ENCODE measurements at regions not wholly inside any gene's neighbourhood (a gene's known extent, or its start where the extent isn't known, plus 50 kb on each side); places are given as distances from the start of the nearest gene placed in this dataset.
A peak's percentile ranks its signal among the peaks of the same experiment; 100 is the strongest.

- Histone ChIP-seq H3K36me3 (ENCODE audit: control insufficient read depth in 2 of 2, insufficient read depth in 2 of 2, low read length in 1 of 2) (no peaks in the 10 kb centered on the region), H3K27ac (ENCODE audit: low read depth in 1 of 2, low read length in 1 of 2) (no peak overlapping the region), H3K9me3 (ENCODE audit: control insufficient read depth in 2 of 2, insufficient read depth in 1 of 2, low read length in 1 of 2) (no peaks in the 10 kb centered on the region), H3K4me1 (ENCODE audit: control insufficient read depth in 2 of 2, insufficient read depth in 2 of 2, low read length in 2 of 2) (peaks cover 3 to 4% of the 10 kb centered on the region in 2 donors), H3K4me3 (ENCODE audit: low read length in 2 of 2) (no peak overlapping the region), H3K27me3 (ENCODE audit: control insufficient read depth in 2 of 2, insufficient read depth in 1 of 2, low read length in 1 of 2) (no peaks in the 10 kb centered on the region)
- 94% methylated on average over 3 of the region's 3 CpGs for WGBS
- DNase-seq (ENCODE audit: low read depth in 6 of 9, low spot score in 9 of 9): no peak
Measured at GRCh38 chr2:8431446-8432125, 250.3 kb upstream of the ID2 start.

GRCh38 chr2:8432706-8433336, 249.0 kb upstream of the ID2 start:
- Histone ChIP-seq H3K4me3 (ENCODE audit: low read length in 2 of 2) (no peak overlapping the region), H3K9me3 (ENCODE audit: control insufficient read depth in 2 of 2, insufficient read depth in 1 of 2, low read length in 1 of 2) (no peaks in the 10 kb centered on the region), H3K4me1 (ENCODE audit: control insufficient read depth in 2 of 2, insufficient read depth in 2 of 2, low read length in 2 of 2) (peaks cover 0 to 4% of the 10 kb centered on the region in 2 donors), H3K27ac (ENCODE audit: low read depth in 1 of 2, low read length in 1 of 2) (no peak overlapping the region), H3K36me3 (ENCODE audit: control insufficient read depth in 2 of 2, insufficient read depth in 2 of 2, low read length in 1 of 2) (no peaks in the 10 kb centered on the region), H3K27me3 (ENCODE audit: control insufficient read depth in 2 of 2, insufficient read depth in 1 of 2, low read length in 1 of 2) (no peaks in the 10 kb centered on the region)
- no peak for DNase-seq (ENCODE audit: low read depth in 6 of 9, low spot score in 9 of 9)
- WGBS: 79% methylated on average over 9 of the region's 9 CpGs

DNA sequence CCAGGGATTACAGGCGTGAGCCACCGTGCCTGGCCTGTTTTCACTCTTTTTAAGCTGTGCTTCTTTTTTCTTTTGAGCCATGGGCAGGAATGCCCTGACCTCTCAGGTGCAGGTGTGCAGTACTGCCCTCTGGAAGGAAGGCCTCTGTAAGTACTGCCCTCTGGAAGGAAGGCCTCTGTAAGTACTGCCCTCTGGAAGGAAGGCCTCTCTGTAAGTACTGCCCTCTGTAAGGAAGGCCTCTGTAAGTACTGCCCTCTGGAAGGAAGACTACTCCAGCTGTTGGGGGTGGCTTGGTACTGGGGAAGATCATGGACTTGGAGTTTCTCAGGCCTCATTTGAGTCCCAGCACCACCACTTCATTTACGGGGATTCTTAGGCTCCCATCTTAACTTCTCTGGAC, 248.5 kb upstream of the ID2 start:
- 96% methylated on average over 3 of the region's 3 CpGs for WGBS
- no peak for DNase-seq (ENCODE audit: low read depth in 6 of 9, low spot score in 9 of 9)
- H3K27ac ChIP-seq (ENCODE audit: low read depth in 1 of 2, low read length in 1 of 2): no peak overlapping the region
- no peak overlapping the region for H3K4me3 ChIP-seq (ENCODE audit: low read length in 2 of 2)
- no peaks in the 10 kb centered on the region for H3K27me3 ChIP-seq (ENCODE audit: control insufficient read depth in 2 of 2, insufficient read depth in 1 of 2, low read length in 1 of 2)
- no peaks in the 10 kb centered on the region for H3K36me3 ChIP-seq (ENCODE audit: control insufficient read depth in 2 of 2, insufficient read depth in 2 of 2, low read length in 1 of 2)
- peaks cover under 1 to 4% of the 10 kb centered on the region in 2 donors for H3K4me1 ChIP-seq (ENCODE audit: control insufficient read depth in 2 of 2, insufficient read depth in 2 of 2, low read length in 2 of 2)
- peaks cover 0 to under 1% of the 10 kb centered on the region in 2 donors for H3K9me3 ChIP-seq (ENCODE audit: control insufficient read depth in 2 of 2, insufficient read depth in 1 of 2, low read length in 1 of 2)

DNA sequence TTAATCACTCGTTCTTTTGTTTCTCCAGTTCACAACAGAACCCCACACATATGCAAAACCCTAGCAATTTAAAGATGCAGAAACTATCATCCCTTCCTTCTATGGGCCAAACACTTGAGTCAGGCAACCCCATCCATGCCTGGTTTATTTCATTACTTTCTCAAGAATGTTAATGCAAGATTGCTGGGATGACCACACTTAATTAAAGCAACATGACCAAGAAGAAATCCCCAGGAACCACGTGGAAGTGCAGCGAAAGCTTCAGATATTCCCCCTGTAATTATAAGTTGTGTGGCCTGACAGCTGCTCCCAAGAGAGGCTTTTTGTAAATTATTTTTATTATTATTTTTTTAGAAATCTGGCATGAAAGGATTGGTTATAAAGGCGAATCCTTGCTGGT, 246.2 kb upstream of the ID2 start:
- H3K4me3 ChIP-seq (ENCODE audit: low read length in 2 of 2): no peak overlapping the region
- H3K27me3 ChIP-seq (ENCODE audit: control insufficient read depth in 2 of 2, insufficient read depth in 1 of 2, low read length in 1 of 2): no peaks in the 10 kb centered on the region
- WGBS: 98% methylated on average over 4 of the region's 4 CpGs
- DNase-seq (ENCODE audit: low read depth in 6 of 9, low spot score in 9 of 9): no peak
- no peak overlapping the region for H3K27ac ChIP-seq (ENCODE audit: low read depth in 1 of 2, low read length in 1 of 2)
- H3K9me3 ChIP-seq (ENCODE audit: control insufficient read depth in 2 of 2, insufficient read depth in 1 of 2, low read length in 1 of 2): peaks cover 0 to 7% of the 10 kb centered on the region in 2 donors
- H3K4me1 ChIP-seq (ENCODE audit: control insufficient read depth in 2 of 2, insufficient read depth in 2 of 2, low read length in 2 of 2): peaks cover 4 to 6% of the 10 kb centered on the region in 2 donors
- no peaks in the 10 kb centered on the region for H3K36me3 ChIP-seq (ENCODE audit: control insufficient read depth in 2 of 2, insufficient read depth in 2 of 2, low read length in 1 of 2)

- no peak overlapping the region for H3K4me3 ChIP-seq (ENCODE audit: low read length in 2 of 2)
- no peak for DNase-seq (ENCODE audit: low read depth in 6 of 9, low spot score in 9 of 9)
- H3K4me1 ChIP-seq (ENCODE audit: control insufficient read depth in 2 of 2, insufficient read depth in 2 of 2, low read length in 2 of 2): peaks cover 4 to 6% of the 10 kb centered on the region in 2 donors
- peaks cover 0 to 7% of the 10 kb centered on the region in 2 donors for H3K9me3 ChIP-seq (ENCODE audit: control insufficient read depth in 2 of 2, insufficient read depth in 1 of 2, low read length in 1 of 2)
- H3K27me3 ChIP-seq (ENCODE audit: control insufficient read depth in 2 of 2, insufficient read depth in 1 of 2, low read length in 1 of 2): peaks cover 0 to 2% of the 10 kb centered on the region in 2 donors
- no peak overlapping the region for H3K27ac ChIP-seq (ENCODE audit: low read depth in 1 of 2, low read length in 1 of 2)
- WGBS: over 99% methylated on average over 3 of the region's 3 CpGs
- no peaks in the 10 kb centered on the region for H3K36me3 ChIP-seq (ENCODE audit: control insufficient read depth in 2 of 2, insufficient read depth in 2 of 2, low read length in 1 of 2)
Measured at GRCh38 chr2:8436585-8436984, 245.3 kb upstream of the ID2 start.

DNA sequence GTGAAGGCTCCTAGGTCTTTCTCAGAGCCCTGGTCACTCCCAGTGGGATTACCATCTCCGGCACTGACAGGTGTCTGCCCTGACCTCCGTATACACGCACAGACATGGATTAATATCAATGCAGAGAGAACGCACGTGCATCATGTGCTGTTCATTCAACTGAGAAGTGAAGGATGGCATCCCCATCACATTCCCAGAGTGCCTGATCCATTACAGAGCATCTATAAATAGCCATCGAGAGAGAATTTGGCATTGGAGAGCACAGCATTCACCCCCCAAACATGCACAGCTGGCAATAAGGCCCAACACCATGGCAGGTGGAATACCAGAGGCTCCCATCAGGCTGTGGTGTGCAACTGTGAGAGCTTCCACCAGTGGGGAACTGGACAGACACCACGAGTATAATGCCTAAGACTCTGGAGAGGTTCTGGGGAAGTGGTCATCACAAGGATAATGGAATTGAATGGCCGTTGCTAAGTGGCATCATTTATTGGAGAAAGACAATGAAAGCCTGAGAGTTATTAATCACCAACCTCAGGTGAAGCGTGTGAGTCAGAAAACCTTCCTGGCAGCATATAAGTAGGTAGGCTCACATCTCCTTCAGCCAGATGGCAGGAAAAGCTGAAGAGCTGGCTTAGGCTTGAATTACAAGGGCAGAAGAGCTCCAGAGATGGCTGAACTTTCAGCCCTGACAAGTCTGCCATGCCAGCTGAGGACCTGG, 244.5 kb upstream of the ID2 start:
- no peaks in the 10 kb centered on the region for H3K36me3 ChIP-seq (ENCODE audit: control insufficient read depth in 2 of 2, insufficient read depth in 2 of 2, low read length in 1 of 2)
- H3K27me3 ChIP-seq (ENCODE audit: control insufficient read depth in 2 of 2, insufficient read depth in 1 of 2, low read length in 1 of 2): peaks cover 0 to 2% of the 10 kb centered on the region in 2 donors
- DNase-seq (ENCODE audit: low read depth in 6 of 9, low spot score in 9 of 9): no peak
- peaks cover 0 to 7% of the 10 kb centered on the region in 2 donors for H3K9me3 ChIP-seq (ENCODE audit: control insufficient read depth in 2 of 2, insufficient read depth in 1 of 2, low read length in 1 of 2)
- peaks cover 4 to 9% of the 10 kb centered on the region in 2 donors for H3K4me1 ChIP-seq (ENCODE audit: control insufficient read depth in 2 of 2, insufficient read depth in 2 of 2, low read length in 2 of 2)
- no peak overlapping the region for H3K4me3 ChIP-seq (ENCODE audit: low read length in 2 of 2)
- 98% methylated on average over 9 of the region's 9 CpGs for WGBS
- H3K27ac ChIP-seq (ENCODE audit: low read depth in 1 of 2, low read length in 1 of 2): no peak overlapping the region

DNA sequence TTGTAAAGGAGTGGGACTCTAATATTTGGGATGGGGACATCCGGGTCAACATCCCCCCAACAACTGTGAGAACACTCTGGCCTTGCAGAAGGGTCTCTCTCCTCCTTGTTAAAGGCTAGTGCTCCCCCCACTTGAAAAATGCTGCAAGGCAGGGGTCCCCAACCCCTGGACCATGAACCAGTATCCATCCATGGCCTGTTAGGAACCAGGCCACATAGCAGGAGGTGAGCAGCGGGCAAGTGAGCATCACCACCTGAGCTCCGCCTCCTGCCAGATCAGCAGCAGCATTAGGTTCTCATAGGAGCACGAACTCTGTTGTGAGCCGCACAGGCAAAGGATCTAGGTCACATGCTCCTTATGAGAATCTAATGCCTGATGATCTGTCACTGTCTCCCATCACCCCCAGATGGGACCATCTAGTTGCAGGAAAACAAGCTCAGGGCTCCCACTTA, 243.9 kb upstream of the ID2 start:
- 97% methylated on average over 5 of the region's 5 CpGs for WGBS
- no peak overlapping the region for H3K27ac ChIP-seq (ENCODE audit: low read depth in 1 of 2, low read length in 1 of 2)
- H3K4me1 ChIP-seq (ENCODE audit: control insufficient read depth in 2 of 2, insufficient read depth in 2 of 2, low read length in 2 of 2): peaks cover 4 to 9% of the 10 kb centered on the region in 2 donors

GRCh38 chr2:8438476-8438875, 243.4 kb upstream of the ID2 start:
- H3K9me3 ChIP-seq (ENCODE audit: control insufficient read depth in 2 of 2, insufficient read depth in 1 of 2, low read length in 1 of 2): peaks cover 0 to 7% of the 10 kb centered on the region in 2 donors
- no peaks in the 10 kb centered on the region for H3K36me3 ChIP-seq (ENCODE audit: control insufficient read depth in 2 of 2, insufficient read depth in 2 of 2, low read length in 1 of 2)
- H3K4me3 ChIP-seq (ENCODE audit: low read length in 2 of 2): no peak overlapping the region
- peaks cover 0 to 9% of the 10 kb centered on the region in 2 donors for H3K4me1 ChIP-seq (ENCODE audit: control insufficient read depth in 2 of 2, insufficient read depth in 2 of 2, low read length in 2 of 2)
- WGBS: 30% methylated on average over 3 of the region's 3 CpGs
- peak in 1 of 9 donors; percentile 31 for DNase-seq (ENCODE audit: low read depth in 6 of 9, low spot score in 9 of 9)
- H3K27me3 ChIP-seq (ENCODE audit: control insufficient read depth in 2 of 2, insufficient read depth in 1 of 2, low read length in 1 of 2): peaks cover 0 to 2% of the 10 kb centered on the region in 2 donors
- H3K27ac ChIP-seq (ENCODE audit: low read depth in 1 of 2, low read length in 1 of 2): no peak overlapping the region

More for the DNA sequence above, 243.9 kb upstream of the ID2 start:
- H3K4me3 ChIP-seq (ENCODE audit: low read length in 2 of 2): no peak overlapping the region
- peaks cover 0 to 2% of the 10 kb centered on the region in 2 donors for H3K27me3 ChIP-seq (ENCODE audit: control insufficient read depth in 2 of 2, insufficient read depth in 1 of 2, low read length in 1 of 2)
- H3K36me3 ChIP-seq (ENCODE audit: control insufficient read depth in 2 of 2, insufficient read depth in 2 of 2, low read length in 1 of 2): no peaks in the 10 kb centered on the region
- H3K9me3 ChIP-seq (ENCODE audit: control insufficient read depth in 2 of 2, insufficient read depth in 1 of 2, low read length in 1 of 2): peaks cover 0 to 7% of the 10 kb centered on the region in 2 donors
- DNase-seq (ENCODE audit: low read depth in 6 of 9, low spot score in 9 of 9): no peak

DNA sequence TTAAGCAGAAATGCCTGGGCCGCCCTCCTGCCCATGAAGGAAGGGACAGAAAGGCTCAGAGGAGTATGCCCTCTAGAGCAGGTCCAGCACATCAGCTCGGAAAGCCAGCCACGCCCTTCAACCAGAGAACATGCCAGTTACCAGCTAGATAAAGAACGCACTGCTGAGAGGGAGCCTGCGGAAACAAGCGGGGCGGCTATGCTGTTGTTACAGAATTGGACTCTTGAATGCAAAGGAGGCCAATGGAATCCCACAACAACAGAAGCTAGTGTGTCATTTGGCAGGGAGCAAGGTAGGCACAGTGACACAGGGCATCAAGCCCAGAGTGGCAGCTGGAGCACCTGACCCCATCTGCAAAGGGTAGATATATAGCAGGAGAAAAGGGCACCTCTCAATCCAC, 242.9 kb upstream of the ID2 start:
- no peaks in the 10 kb centered on the region for H3K36me3 ChIP-seq (ENCODE audit: control insufficient read depth in 2 of 2, insufficient read depth in 2 of 2, low read length in 1 of 2)
- peaks cover 0 to 9% of the 10 kb centered on the region in 2 donors for H3K4me1 ChIP-seq (ENCODE audit: control insufficient read depth in 2 of 2, insufficient read depth in 2 of 2, low read length in 2 of 2)
- H3K9me3 ChIP-seq (ENCODE audit: control insufficient read depth in 2 of 2, insufficient read depth in 1 of 2, low read length in 1 of 2): peaks cover 0 to 7% of the 10 kb centered on the region in 2 donors
- H3K27ac ChIP-seq (ENCODE audit: low read depth in 1 of 2, low read length in 1 of 2): no peak overlapping the region
- peaks cover 0 to 2% of the 10 kb centered on the region in 2 donors for H3K27me3 ChIP-seq (ENCODE audit: control insufficient read depth in 2 of 2, insufficient read depth in 1 of 2, low read length in 1 of 2)
- WGBS: 88% methylated on average over 7 of the region's 7 CpGs
- H3K4me3 ChIP-seq (ENCODE audit: low read length in 2 of 2): no peak overlapping the region
- no peak for DNase-seq (ENCODE audit: low read depth in 6 of 9, low spot score in 9 of 9)
